Endodermal cell (in vitro differentiated cells): ENCODE measurements at regions not wholly inside any gene's neighbourhood (a gene's known extent, or its start where the extent isn't known, plus 50 kb on each side); places are given as distances from the start of the nearest gene placed in this dataset.
A peak's percentile ranks its signal among the peaks of the same experiment; 100 is the strongest.

Experiments used
- DNase-seq: peaks from one replicate; pipeline ENCODE4 v3.0.0-alpha.2; 2017
- H3K27ac ChIP-seq: 2 replicates; pipeline ENCODE4 v1.5.1; 2013; ENCODE audit warnings: mild to moderate bottlenecking, low read depth, low read length, moderate library complexity
- H3K27me3 ChIP-seq: 2 replicates; pipeline ENCODE4 v1.6.1; 2013; ENCODE audit warnings: mild to moderate bottlenecking, low read length, moderate library complexity; ENCODE audit not compliant: insufficient read depth, control insufficient read depth, poor library complexity, severe bottlenecking
- H3K36me3 ChIP-seq: 2 replicates; pipeline ENCODE4 v1.7.0; 2013; ENCODE audit warnings: mild to moderate bottlenecking, low read length, moderate library complexity; ENCODE audit not compliant: control insufficient read depth, insufficient read depth
- H3K4me1 ChIP-seq: one replicate; pipeline ENCODE4 v1.7.0; 2013; ENCODE audit warnings: low read length; ENCODE audit not compliant: control insufficient read depth, insufficient read depth
- H3K4me3 ChIP-seq: 2 replicates; pipeline ENCODE4 v1.5.1; 2013; ENCODE audit warnings: mild to moderate bottlenecking, low read length, moderate library complexity
- H3K9ac ChIP-seq: 2 replicates; pipeline ENCODE4 v1.6.1; 2013; ENCODE audit warnings: mild to moderate bottlenecking, low read length, moderate library complexity; ENCODE audit not compliant: poor library complexity, severe bottlenecking; ENCODE audit errors: extremely low read depth
- H3K9me3 ChIP-seq: 2 replicates; pipeline ENCODE4 v1.6.1; 2013; ENCODE audit warnings: mild to moderate bottlenecking, low read length, moderate library complexity; ENCODE audit not compliant: control insufficient read depth
- H3K27ac Mint-ChIP-seq: 2 replicates; pipeline ENCODE4 v1.8.0; 2020; ENCODE audit warnings: mixed read lengths
- H3K27me3 Mint-ChIP-seq: 2 replicates; pipeline ENCODE4 v1.8.0; 2021; ENCODE audit warnings: mild to moderate bottlenecking, mixed read lengths; ENCODE audit not compliant: insufficient read depth
- H3K36me3 Mint-ChIP-seq: 2 replicates; pipeline ENCODE4 v1.8.0; 2020; ENCODE audit warnings: low read depth, mixed read lengths
- H3K4me1 Mint-ChIP-seq: 2 replicates; pipeline ENCODE4 v1.8.0; 2020; ENCODE audit warnings: mixed read lengths
- H3K4me3 Mint-ChIP-seq: 2 replicates; pipeline ENCODE4 v1.8.0; 2020; ENCODE audit warnings: mild to moderate bottlenecking, moderate library complexity, mixed read lengths
- H3K9me3 Mint-ChIP-seq: 2 replicates; pipeline ENCODE4 v1.8.0; 2020; ENCODE audit warnings: mild to moderate bottlenecking, mixed read lengths
- CTCF ChIP-seq: fragments of 200-600 bp; sonication (generic); conservative IDR thresholded peaks from 2 replicates; pipeline ENCODE4 v1.5.0; 2021; ENCODE audit warnings: antibody characterized with exemption, mild to moderate bottlenecking
- WGBS, 2 experiments: methylation state at CpG; one replicate each; pipeline versions ENCODE4 v1.1.5 to v1.1.7; 2013; ENCODE audit warnings: missing lambda C conversion rate in 2 of 2, mixed read lengths in 1 of 2; ENCODE audit not compliant: insufficient coverage in 1 of 2, insufficient read length in 1 of 2; 5-methylcytosine and 5-hydroxymethylcytosine counted together

- no peak overlapping the region for H3K27ac Mint-ChIP-seq
- Histone ChIP-seq H3K9ac (no peak overlapping the region), H3K4me1 (no peaks in the 10 kb centered on the region), H3K27ac (no peak overlapping the region), H3K27me3 (peaks cover 6% of the 10 kb centered on the region), H3K9me3 (no peaks in the 10 kb centered on the region), H3K36me3 (no peaks in the 10 kb centered on the region), H3K4me3 (no peak overlapping the region)
- no peaks in the 10 kb centered on the region for H3K4me1 Mint-ChIP-seq
- H3K4me3 Mint-ChIP-seq = no peak overlapping the region
- no peak for DNase-seq
- H3K36me3 Mint-ChIP-seq = no peaks in the 10 kb centered on the region
- no peaks in the 10 kb centered on the region for H3K9me3 Mint-ChIP-seq
- H3K27me3 Mint-ChIP-seq = peaks cover 14% of the 10 kb centered on the region
- TF ChIP-seq CTCF = no peak
- 84 to 93% methylated on average over 3 to 8 of the region's 8 CpGs for WGBS, 2 experiments
These were observed 109.2 kb downstream of the AIPL1 start for GRCh38 chr17:6325741-6326140.

GRCh38 chr17:6325051-6325450 lies 109.9 kb downstream of the AIPL1 start:
- no peak for DNase-seq
- H3K9me3 Mint-ChIP-seq = no peaks in the 10 kb centered on the region
- Histone ChIP-seq H3K27me3 (peaks cover 6% of the 10 kb centered on the region), H3K4me1 (no peaks in the 10 kb centered on the region), H3K36me3 (no peaks in the 10 kb centered on the region), H3K4me3 (no peak overlapping the region), H3K9ac (no peak overlapping the region), H3K9me3 (no peaks in the 10 kb centered on the region), H3K27ac (no peak overlapping the region)
- H3K27me3 Mint-ChIP-seq = peaks cover 9% of the 10 kb centered on the region
- no peaks in the 10 kb centered on the region for H3K4me1 Mint-ChIP-seq
- no peak overlapping the region for H3K4me3 Mint-ChIP-seq
- TF ChIP-seq CTCF = no peak
- no peak overlapping the region for H3K27ac Mint-ChIP-seq
- 89 to 100% methylated on average over 2 to 6 of the region's 6 CpGs for WGBS, 2 experiments
- H3K36me3 Mint-ChIP-seq = no peaks in the 10 kb centered on the region

GRCh38 chr17:6323626-6324356 lies 111.1 kb downstream of the AIPL1 start:
- Histone ChIP-seq H3K36me3 (no peaks in the 10 kb centered on the region), H3K4me3 (no peak overlapping the region), H3K9me3 (no peaks in the 10 kb centered on the region), H3K4me1 (no peaks in the 10 kb centered on the region), H3K27me3 (peaks cover 6% of the 10 kb centered on the region), H3K27ac (no peak overlapping the region), H3K9ac (no peak overlapping the region)
- no peaks in the 10 kb centered on the region for H3K36me3 Mint-ChIP-seq
- H3K4me3 Mint-ChIP-seq = no peak overlapping the region
- TF ChIP-seq CTCF = no peak
- DNase-seq = peak; percentile 79
- H3K9me3 Mint-ChIP-seq = no peaks in the 10 kb centered on the region
- H3K4me1 Mint-ChIP-seq = no peaks in the 10 kb centered on the region
- no peak overlapping the region for H3K27ac Mint-ChIP-seq
- 86 to 91% methylated on average over 15 to 17 of the region's 17 CpGs for WGBS, 2 experiments
- peaks cover 9% of the 10 kb centered on the region for H3K27me3 Mint-ChIP-seq
